ENCODE measurements at regions not wholly inside any gene's neighbourhood (a gene's known extent, or its start where the extent isn't known, plus 50 kb on each side); places are given as distances from the start of the nearest gene placed in this dataset.

- H3K36me3 ChIP-seq (ENCODE audit: control insufficient read depth, insufficient read depth, low read length), result no peaks in the 10 kb centered on the region
- H3K9ac ChIP-seq (ENCODE audit: low read length), result no peak overlapping the region
- peaks cover 11% of the 10 kb centered on the region for H3K4me1 ChIP-seq (ENCODE audit: control insufficient read depth, insufficient read depth, low read length)
- no peaks in the 10 kb centered on the region for H3K27me3 ChIP-seq (ENCODE audit: control insufficient read depth, insufficient read depth, low read length)
- H3K9me3 ChIP-seq (ENCODE audit: control insufficient read depth, low read length), result no peaks in the 10 kb centered on the region
- no peak overlapping the region for H3K4me3 ChIP-seq (ENCODE audit: low read length)
Measured at GRCh38 chr2:48110492-48110891, 204.0 kb upstream of the FOXN2 start.

- H3K27me3 ChIP-seq (ENCODE audit: control insufficient read depth, insufficient read depth, low read length), result no peaks in the 10 kb centered on the region
- no peak overlapping the region for H3K4me3 ChIP-seq (ENCODE audit: low read length)
- no peaks in the 10 kb centered on the region for H3K9me3 ChIP-seq (ENCODE audit: control insufficient read depth, low read length)
- no peaks in the 10 kb centered on the region for H3K36me3 ChIP-seq (ENCODE audit: control insufficient read depth, insufficient read depth, low read length)
- peaks cover 5% of the 10 kb centered on the region for H3K4me1 ChIP-seq (ENCODE audit: control insufficient read depth, insufficient read depth, low read length)
- H3K9ac ChIP-seq (ENCODE audit: low read length), result no peak overlapping the region
Measured at GRCh38 chr2:48112911-48113680, 201.4 kb upstream of the FOXN2 start.

GRCh38 chr2:48113767-48114166, 200.7 kb upstream of the FOXN2 start:
- Histone ChIP-seq H3K4me1 (ENCODE audit: control insufficient read depth, insufficient read depth, low read length) (peaks cover 5% of the 10 kb centered on the region), H3K9ac (ENCODE audit: low read length) (no peak overlapping the region), H3K4me3 (ENCODE audit: low read length) (no peak overlapping the region), H3K27me3 (ENCODE audit: control insufficient read depth, insufficient read depth, low read length) (no peaks in the 10 kb centered on the region), H3K9me3 (ENCODE audit: control insufficient read depth, low read length) (no peaks in the 10 kb centered on the region), H3K36me3 (ENCODE audit: control insufficient read depth, insufficient read depth, low read length) (no peaks in the 10 kb centered on the region)

- no peaks in the 10 kb centered on the region for H3K9me3 ChIP-seq (ENCODE audit: control insufficient read depth, low read length)
- no peak overlapping the region for H3K4me3 ChIP-seq (ENCODE audit: low read length)
- H3K4me1 ChIP-seq (ENCODE audit: control insufficient read depth, insufficient read depth, low read length), result peaks cover 5% of the 10 kb centered on the region
- no peak overlapping the region for H3K9ac ChIP-seq (ENCODE audit: low read length)
- H3K27me3 ChIP-seq (ENCODE audit: control insufficient read depth, insufficient read depth, low read length), result no peaks in the 10 kb centered on the region
- H3K36me3 ChIP-seq (ENCODE audit: control insufficient read depth, insufficient read depth, low read length), result no peaks in the 10 kb centered on the region
Measured at GRCh38 chr2:48114256-48114655, 200.2 kb upstream of the FOXN2 start.

GRCh38 chr2:48116497-48116896, 198.0 kb upstream of the FOXN2 start:
- Histone ChIP-seq H3K9me3 (ENCODE audit: control insufficient read depth, low read length) (no peaks in the 10 kb centered on the region), H3K27me3 (ENCODE audit: control insufficient read depth, insufficient read depth, low read length) (no peaks in the 10 kb centered on the region), H3K36me3 (ENCODE audit: control insufficient read depth, insufficient read depth, low read length) (no peaks in the 10 kb centered on the region), H3K4me3 (ENCODE audit: low read length) (no peak overlapping the region), H3K9ac (ENCODE audit: low read length) (no peak overlapping the region), H3K4me1 (ENCODE audit: control insufficient read depth, insufficient read depth, low read length) (peaks cover 5% of the 10 kb centered on the region)

- Histone ChIP-seq H3K9ac (ENCODE audit: low read length) (no peak overlapping the region), H3K27me3 (ENCODE audit: control insufficient read depth, insufficient read depth, low read length) (no peaks in the 10 kb centered on the region), H3K36me3 (ENCODE audit: control insufficient read depth, insufficient read depth, low read length) (no peaks in the 10 kb centered on the region), H3K9me3 (ENCODE audit: control insufficient read depth, low read length) (no peaks in the 10 kb centered on the region), H3K4me1 (ENCODE audit: control insufficient read depth, insufficient read depth, low read length) (no peaks in the 10 kb centered on the region), H3K4me3 (ENCODE audit: low read length) (no peak overlapping the region)
Measured at GRCh38 chr2:48118895-48119294, 195.6 kb upstream of the FOXN2 start.

GRCh38 chr2:48120112-48120511, 194.4 kb upstream of the FOXN2 start:
- H3K4me3 ChIP-seq (ENCODE audit: low read length), result no peak overlapping the region
- H3K9me3 ChIP-seq (ENCODE audit: control insufficient read depth, low read length), result no peaks in the 10 kb centered on the region
- no peaks in the 10 kb centered on the region for H3K27me3 ChIP-seq (ENCODE audit: control insufficient read depth, insufficient read depth, low read length)
- no peaks in the 10 kb centered on the region for H3K36me3 ChIP-seq (ENCODE audit: control insufficient read depth, insufficient read depth, low read length)
- no peaks in the 10 kb centered on the region for H3K4me1 ChIP-seq (ENCODE audit: control insufficient read depth, insufficient read depth, low read length)
- H3K9ac ChIP-seq (ENCODE audit: low read length), result no peak overlapping the region

- H3K9me3 ChIP-seq (ENCODE audit: control insufficient read depth, low read length), result no peaks in the 10 kb centered on the region
- H3K9ac ChIP-seq (ENCODE audit: low read length), result no peak overlapping the region
- H3K36me3 ChIP-seq (ENCODE audit: control insufficient read depth, insufficient read depth, low read length), result no peaks in the 10 kb centered on the region
- H3K4me1 ChIP-seq (ENCODE audit: control insufficient read depth, insufficient read depth, low read length), result no peaks in the 10 kb centered on the region
- no peak overlapping the region for H3K4me3 ChIP-seq (ENCODE audit: low read length)
- no peaks in the 10 kb centered on the region for H3K27me3 ChIP-seq (ENCODE audit: control insufficient read depth, insufficient read depth, low read length)
Measured at GRCh38 chr2:48120759-48121242, 193.7 kb upstream of the FOXN2 start.

GRCh38 chr2:48122166-48122565, 192.3 kb upstream of the FOXN2 start:
- H3K36me3 ChIP-seq (ENCODE audit: control insufficient read depth, insufficient read depth, low read length), result no peaks in the 10 kb centered on the region
- H3K27me3 ChIP-seq (ENCODE audit: control insufficient read depth, insufficient read depth, low read length), result no peaks in the 10 kb centered on the region
- no peak overlapping the region for H3K4me3 ChIP-seq (ENCODE audit: low read length)
- no peaks in the 10 kb centered on the region for H3K9me3 ChIP-seq (ENCODE audit: control insufficient read depth, low read length)
- no peaks in the 10 kb centered on the region for H3K4me1 ChIP-seq (ENCODE audit: control insufficient read depth, insufficient read depth, low read length)
- H3K9ac ChIP-seq (ENCODE audit: low read length), result no peak overlapping the region

GRCh38 chr2:48124592-48124991, 189.9 kb upstream of the FOXN2 start:
- Histone ChIP-seq H3K9ac (ENCODE audit: low read length) (no peak overlapping the region), H3K36me3 (ENCODE audit: control insufficient read depth, insufficient read depth, low read length) (no peaks in the 10 kb centered on the region), H3K4me1 (ENCODE audit: control insufficient read depth, insufficient read depth, low read length) (no peaks in the 10 kb centered on the region)

GRCh38 chr2:48126162-48126561, 188.3 kb upstream of the FOXN2 start:
- H3K36me3 ChIP-seq (ENCODE audit: control insufficient read depth, insufficient read depth, low read length), result no peaks in the 10 kb centered on the region
- no peaks in the 10 kb centered on the region for H3K27me3 ChIP-seq (ENCODE audit: control insufficient read depth, insufficient read depth, low read length)
- no peak overlapping the region for H3K9ac ChIP-seq (ENCODE audit: low read length)
- H3K9me3 ChIP-seq (ENCODE audit: control insufficient read depth, low read length), result no peaks in the 10 kb centered on the region
- H3K4me1 ChIP-seq (ENCODE audit: control insufficient read depth, insufficient read depth, low read length), result no peaks in the 10 kb centered on the region
- no peak overlapping the region for H3K4me3 ChIP-seq (ENCODE audit: low read length)

More at GRCh38 chr2:48124592-48124991, 189.9 kb upstream of the FOXN2 start:
- Histone ChIP-seq H3K9me3 (ENCODE audit: control insufficient read depth, low read length) (no peaks in the 10 kb centered on the region), H3K27me3 (ENCODE audit: control insufficient read depth, insufficient read depth, low read length) (no peaks in the 10 kb centered on the region), H3K4me3 (ENCODE audit: low read length) (no peak overlapping the region)

- Histone ChIP-seq H3K9ac (ENCODE audit: low read length) (no peak overlapping the region), H3K27me3 (ENCODE audit: control insufficient read depth, insufficient read depth, low read length) (no peaks in the 10 kb centered on the region), H3K4me1 (ENCODE audit: control insufficient read depth, insufficient read depth, low read length) (no peaks in the 10 kb centered on the region), H3K9me3 (ENCODE audit: control insufficient read depth, low read length) (no peaks in the 10 kb centered on the region), H3K4me3 (ENCODE audit: low read length) (no peak overlapping the region), H3K36me3 (ENCODE audit: control insufficient read depth, insufficient read depth, low read length) (no peaks in the 10 kb centered on the region)
Measured at GRCh38 chr2:48127612-48128191, 186.8 kb upstream of the FOXN2 start.
